Non-pigmented ciliary epithelial cell (primary cell): ENCODE measurements at regions not wholly inside any gene's neighbourhood (a gene's known extent, or its start where the extent isn't known, plus 50 kb on each side); places are given as distances from the start of the nearest gene placed in this dataset.
"Not testable (repeated sequence)": the region's sequence is repeated elsewhere in the genome, so short reads cannot be mapped to it uniquely, and the experiment has no call there.

Source experiments
- DNase-seq: peaks from one replicate; pipeline ENCODE4 v3.0.0-alpha.2; 2010; ENCODE audit warnings: low read depth

DNA sequence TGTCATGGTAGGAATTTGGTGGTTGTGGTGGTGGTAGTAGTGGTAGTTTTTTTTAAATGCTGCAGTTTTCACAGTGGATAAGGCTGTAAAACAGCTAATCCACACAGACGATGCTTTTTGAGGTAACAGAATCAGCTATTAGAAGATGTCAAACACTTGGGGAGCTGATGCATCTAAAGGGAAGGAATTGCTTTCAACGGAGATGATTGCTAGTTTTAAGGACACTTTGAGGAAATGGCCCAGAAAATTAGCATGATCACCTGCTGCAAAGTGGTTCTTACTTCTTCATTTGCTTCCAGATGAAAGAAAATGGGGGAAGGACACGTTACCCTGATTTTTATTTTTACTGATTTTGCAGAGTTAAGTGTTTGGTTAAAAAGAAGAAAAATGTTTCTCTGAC, 178.2 kb upstream of the ATP10B start:
- DNase-seq: no peak

- no peak for DNase-seq
Observed at GRCh38 chr5:161027763-161028162, 175.8 kb upstream of the ATP10B start.

GRCh38 chr5:161023551-161023950, 171.5 kb upstream of the ATP10B start:
- no peak for DNase-seq

DNA sequence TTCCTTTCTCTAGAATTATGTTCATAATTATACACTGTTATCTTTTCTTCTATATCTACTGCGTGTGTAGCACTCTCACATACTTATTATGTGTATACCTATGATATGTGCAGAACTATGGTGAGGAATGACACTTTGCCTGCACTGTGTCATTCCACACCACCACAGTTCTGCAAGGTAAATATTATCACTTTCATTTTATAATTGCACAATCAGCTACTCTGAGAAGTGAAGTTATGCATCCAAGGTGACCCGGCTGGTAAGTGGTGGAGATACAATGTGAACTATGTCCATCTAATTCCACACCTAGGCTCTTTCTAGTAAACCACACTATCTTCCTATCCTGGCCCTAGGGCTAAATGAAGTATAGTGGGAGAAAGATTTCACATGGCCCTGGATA, 170.1 kb upstream of the ATP10B start:
- no peak for DNase-seq

GRCh38 chr5:161009817-161010216, 157.8 kb upstream of the ATP10B start:
- no peak for DNase-seq

- no peak for DNase-seq
Observed at GRCh38 chr5:161009194-161009593, 157.2 kb upstream of the ATP10B start.

DNA sequence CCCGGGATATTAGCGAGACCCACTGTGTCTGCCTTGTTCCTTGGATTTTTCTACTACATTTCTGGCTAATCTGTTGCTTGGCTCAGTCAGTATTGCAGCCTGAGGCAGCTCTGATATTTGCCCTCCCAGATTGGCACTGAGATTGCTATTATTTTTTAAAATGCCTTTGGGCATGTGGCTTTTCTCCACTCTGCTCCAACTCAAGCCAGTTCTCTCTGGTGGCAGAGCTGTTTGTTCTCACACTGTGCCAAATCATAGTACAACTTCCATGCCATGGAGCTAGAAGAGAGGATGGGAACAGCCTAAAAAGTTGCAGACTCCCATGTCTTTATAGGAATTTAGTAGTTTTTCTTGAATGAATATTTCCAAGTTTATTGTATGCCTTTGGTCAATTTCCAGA, 155.9 kb upstream of the ATP10B start:
- DNase-seq: no peak

DNA sequence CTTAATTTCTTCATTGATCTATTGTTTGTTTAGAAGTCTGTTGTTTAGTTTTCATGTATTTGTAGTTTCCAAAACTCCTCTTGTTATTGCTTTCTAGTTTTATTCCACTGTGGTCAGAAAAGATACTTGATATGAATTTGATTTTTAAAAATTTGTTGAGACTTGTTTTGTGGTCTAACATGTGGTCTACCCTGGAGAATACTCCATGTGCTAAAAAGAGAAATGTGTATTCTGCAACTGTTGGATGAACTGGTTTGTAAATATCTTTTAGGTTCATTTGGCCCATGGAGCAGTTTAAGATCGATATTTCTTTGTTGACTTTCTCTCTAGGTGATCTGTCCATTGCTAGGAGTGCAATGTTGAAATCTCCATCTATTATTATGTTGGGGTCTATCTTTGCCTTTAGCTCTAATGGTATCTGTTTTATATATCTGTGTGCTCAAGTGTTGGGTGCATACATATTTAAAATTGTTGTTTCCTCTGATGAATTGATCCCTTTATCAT, 150.6 kb upstream of the ATP10B start:
- DNase-seq: no peak

DNA sequence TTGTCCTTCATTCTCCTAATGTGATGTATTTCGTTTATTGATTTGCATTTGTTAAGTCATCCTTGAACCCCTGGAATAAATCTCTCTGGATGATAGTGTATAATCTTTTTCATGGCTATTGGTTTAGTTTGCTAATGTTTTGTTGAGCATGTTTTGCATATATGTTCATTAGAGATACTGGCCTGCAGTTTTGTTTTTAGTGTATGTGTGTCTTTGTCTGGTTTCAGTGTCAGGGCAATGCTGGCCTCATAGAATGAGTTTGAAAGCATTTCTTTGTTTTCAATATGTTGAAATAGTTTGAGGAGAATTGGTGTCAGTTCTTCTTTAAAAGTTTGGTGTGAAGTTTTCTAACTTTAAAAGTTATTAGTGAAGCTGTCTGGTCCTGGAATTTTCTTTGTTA, 149.6 kb upstream of the ATP10B start:
- DNase-seq: no peak

- DNase-seq: not testable (repeated sequence)
Observed at GRCh38 chr5:161001142-161001541, 149.1 kb upstream of the ATP10B start.

DNA sequence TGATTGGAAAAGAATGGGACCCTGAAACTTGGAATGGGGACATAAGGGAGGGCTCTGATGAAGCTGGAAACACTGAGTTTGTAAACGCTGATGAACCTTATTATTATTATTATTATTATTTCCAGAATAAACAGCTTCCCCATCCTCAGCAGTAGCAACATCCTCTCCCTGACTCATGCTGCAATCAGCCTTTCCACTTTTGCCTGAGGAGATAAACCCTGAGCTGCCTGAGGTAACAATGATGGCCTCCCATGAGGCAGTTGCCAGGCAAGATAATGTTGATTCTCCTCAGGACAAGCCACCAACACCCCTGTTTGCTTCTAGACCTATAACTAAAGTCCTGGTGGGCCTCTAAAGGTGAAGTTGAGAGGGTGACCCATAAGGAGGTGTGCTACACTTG, 139.2 kb upstream of the ATP10B start:
- DNase-seq: no peak

DNA sequence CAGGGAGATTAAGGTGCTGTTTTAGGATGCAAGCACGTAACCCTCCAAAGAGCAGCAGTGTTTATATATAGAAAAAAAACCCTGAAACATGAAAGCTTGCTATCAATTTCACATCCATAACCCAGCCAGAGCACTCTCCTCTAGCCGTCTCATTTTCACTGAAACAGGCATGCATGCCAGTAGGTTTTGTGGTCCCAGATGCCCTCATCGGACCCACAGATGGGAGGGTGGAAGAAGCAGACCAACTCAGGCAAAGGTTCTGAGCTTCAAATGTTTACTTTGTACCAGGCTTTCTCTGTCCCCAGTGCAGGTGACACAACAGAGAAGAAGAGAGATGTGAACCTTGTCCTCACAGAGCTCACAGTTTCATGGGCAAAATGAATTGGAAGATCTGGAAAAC, 127.4 kb upstream of the ATP10B start:
- DNase-seq: no peak

DNA sequence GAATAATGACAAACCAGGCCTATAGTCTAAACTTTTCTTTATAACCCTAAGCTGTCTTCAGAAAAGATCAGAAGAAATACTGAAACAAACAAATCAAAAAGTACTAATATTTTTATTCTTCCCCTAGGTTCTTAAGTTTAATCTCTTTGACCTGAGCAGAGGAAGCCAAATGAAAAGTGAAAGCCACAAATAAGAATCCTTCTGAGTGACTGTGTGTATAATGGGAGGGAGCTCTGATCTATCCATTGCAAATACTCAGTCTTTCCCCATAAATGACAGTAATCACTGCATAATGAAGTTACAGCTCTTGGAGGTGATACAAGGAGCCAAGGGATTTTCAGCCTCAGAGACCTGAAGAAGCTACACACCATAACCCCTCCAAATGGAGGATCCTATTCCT, 126.9 kb upstream of the ATP10B start:
- no peak for DNase-seq

DNA sequence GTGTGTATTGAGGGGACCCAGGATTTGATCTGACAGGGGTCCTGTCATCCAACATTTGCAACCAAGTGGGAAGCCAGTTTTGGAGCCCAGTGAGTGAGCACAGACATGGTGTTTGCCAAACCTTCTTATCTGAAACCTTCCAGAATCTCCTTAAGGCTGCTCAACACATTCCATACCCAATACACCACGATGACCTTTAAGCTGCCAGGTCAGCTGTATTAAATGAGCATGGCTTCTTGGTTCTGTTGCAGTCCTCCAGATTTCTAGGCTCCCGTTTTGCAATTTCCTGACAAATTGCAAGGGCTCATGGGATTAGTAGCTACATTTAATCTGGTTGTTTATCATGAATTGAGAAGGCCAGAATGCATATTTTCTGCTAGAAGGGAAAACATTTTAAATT, 124.2 kb upstream of the ATP10B start:
- no peak for DNase-seq

DNA sequence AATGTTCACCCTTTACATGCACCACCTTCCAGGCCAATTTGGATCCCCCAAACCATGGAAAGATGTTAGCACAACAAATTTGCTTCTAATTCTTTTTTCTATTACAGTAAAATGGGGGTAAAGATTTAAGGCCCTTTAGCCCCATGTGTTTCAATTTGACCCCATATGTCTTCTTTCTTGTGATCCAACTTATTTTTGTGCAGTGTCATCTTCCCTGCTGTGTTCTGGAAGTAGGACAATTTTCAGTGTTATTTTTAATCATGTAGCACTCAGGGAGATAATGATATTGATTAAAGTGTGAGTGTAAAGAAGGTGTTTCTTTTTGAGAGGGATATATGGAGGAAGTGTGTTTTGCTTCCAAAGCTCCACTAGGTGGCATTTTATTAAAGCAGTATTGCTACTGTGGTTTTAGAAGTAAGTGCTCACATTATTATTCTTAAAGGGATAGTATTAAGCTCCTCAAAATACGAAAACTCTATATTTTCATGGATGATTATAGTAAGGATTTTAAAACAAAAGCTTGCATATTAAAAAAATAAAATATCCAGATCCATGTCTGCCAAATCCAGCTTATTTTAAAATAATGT, 118.7 kb upstream of the ATP10B start:
- no peak for DNase-seq

GRCh38 chr5:160969645-160970044, 117.6 kb upstream of the ATP10B start:
- no peak for DNase-seq

GRCh38 chr5:160968480-160968879, 116.5 kb upstream of the ATP10B start:
- DNase-seq: no peak

- no peak for DNase-seq
Observed at GRCh38 chr5:160966921-160967320, 114.9 kb upstream of the ATP10B start.

GRCh38 chr5:160961761-160962160, 109.8 kb upstream of the ATP10B start:
- no peak for DNase-seq

- no peak for DNase-seq
Observed at GRCh38 chr5:160961038-160961437, 109.0 kb upstream of the ATP10B start.

- DNase-seq: no peak
Observed at GRCh38 chr5:160960592-160960991, 108.6 kb upstream of the ATP10B start.

- no peak for DNase-seq
Observed at GRCh38 chr5:160959804-160960203, 107.8 kb upstream of the ATP10B start.

- DNase-seq: no peak
Observed at GRCh38 chr5:160957312-160957861, 105.4 kb upstream of the ATP10B start.

DNA sequence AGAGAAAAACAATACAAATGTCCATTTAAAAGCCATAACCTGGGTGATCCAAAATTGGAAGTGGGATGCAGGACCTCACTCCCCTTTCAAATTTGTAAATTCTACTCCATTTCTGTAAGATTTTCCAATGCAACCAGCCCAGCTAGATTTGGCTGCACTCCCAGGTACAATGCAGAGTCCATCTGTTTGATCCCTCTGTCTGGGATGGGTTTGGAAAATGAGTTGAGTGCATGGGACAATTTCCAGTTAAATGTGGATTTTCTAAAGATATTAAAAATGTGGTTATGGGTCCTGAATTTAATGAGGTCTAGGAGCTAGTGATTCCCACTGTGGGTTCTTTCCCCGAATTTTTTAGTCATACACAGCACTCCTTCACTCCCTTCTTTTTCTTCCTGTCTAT, 104.0 kb upstream of the ATP10B start:
- DNase-seq: no peak
